Spleen (tissue), 11 donors: ENCODE measurements at regions not wholly inside any gene's neighbourhood (a gene's known extent, or its start where the extent isn't known, plus 50 kb on each side); places are given as distances from the start of the nearest gene placed in this dataset.

Experiments
- DNase-seq: peaks from one replicate; pipeline ENCODE4 v3.0.0-alpha.2; 2020
- H3K27ac ChIP-seq, 8 donors: fragments of 200-600 bp; sonication (generic) in 7 of 8; 1 replicate in 4 of 8; 2 replicates in 4 of 8; pipeline versions ENCODE4 v1.5.0 to v1.8.0; 2016 to 2021; ENCODE audit warnings: inconsistent platforms in 4 of 8, mild to moderate bottlenecking in 4 of 8, moderate library complexity in 1 of 8
- H3K27me3 ChIP-seq, 7 donors: fragments of 200-600 bp; sonication (generic) in 6 of 7; replicated peaks in 1 of 7; 1 replicate in 4 of 7; 2 replicates in 3 of 7; pipeline versions ENCODE4 v1.5.0 to v1.8.0; 2016 to 2021; ENCODE audit warnings: inconsistent platforms in 3 of 7, mild to moderate bottlenecking in 1 of 7
- H3K36me3 ChIP-seq, 6 donors: fragments of 200-600 bp; sonication (generic) in 5 of 6; 1 replicate in 4 of 6; 2 replicates in 2 of 6; pipeline versions ENCODE4 v1.5.0 to v1.8.0; 2016 to 2021; ENCODE audit warnings: inconsistent platforms in 2 of 6
- H3K4me1 ChIP-seq, 6 donors: fragments of 200-600 bp; sonication (generic) in 5 of 6; 1 replicate in 3 of 6; 2 replicates in 3 of 6; pipeline versions ENCODE4 v1.5.0 to v1.8.0; 2016 to 2021; ENCODE audit warnings: inconsistent platforms in 3 of 6
- H3K4me3 ChIP-seq, 8 donors: fragments of 200-600 bp; sonication (generic) in 7 of 8; 1 replicate in 4 of 8; 2 replicates in 4 of 8; pipeline versions ENCODE4 v1.5.0 to v1.8.0; 2016 to 2021; ENCODE audit warnings: inconsistent platforms in 4 of 8, mild to moderate bottlenecking in 4 of 8, moderate library complexity in 2 of 8
- H3K9me3 ChIP-seq, 8 donors: fragments of 200-600 bp; sonication (generic) in 7 of 8; 1 replicate in 4 of 8; 2 replicates in 4 of 8; pipeline versions ENCODE4 v1.5.0 to v1.8.0; 2016 to 2021; ENCODE audit warnings: inconsistent platforms in 4 of 8
- CTCF ChIP-seq, 11 experiments: fragments of 200-600 bp in 7 of 11; fragments of 450-650 bp in 4 of 11; sonication (generic) in 4 of 11; IDR thresholded peaks in 8 of 11; conservative IDR thresholded peaks in 3 of 11; 1 replicate in 7 of 11; 2 replicates in 4 of 11; pipeline versions ENCODE4 v1.4.0 to v1.8.0; 2016 to 2021; ENCODE audit warnings: antibody characterized with exemption in 11 of 11, inconsistent platforms in 4 of 11, mild to moderate bottlenecking in 1 of 11
- POLR2A ChIP-seq, 3 donors: fragments of 450-650 bp; IDR thresholded peaks; one replicate each; pipeline ENCODE4 v1.5.1; 2017; ENCODE audit warnings: antibody characterized with exemption in 3 of 3, mild to moderate bottlenecking in 1 of 3
- POLR2AphosphoS5 ChIP-seq, 3 donors: sonication (generic); formaldehyde crosslinking; IDR thresholded peaks; one replicate each; pipeline ENCODE4 v1.5.1; 2017; ENCODE audit warnings: antibody characterized with exemption in 3 of 3
- WGBS, 5 donors: extraction: QIAGEN DNeasy Blood & Tissue Kit in 3 of 5; methylation state at CpG; one replicate each; pipeline versions ENCODE4 v1.1.5 to v1.1.7; 2013 to 2018; 5-methylcytosine and 5-hydroxymethylcytosine counted together
- intact Hi-C: fragments of 100-400 bp; cut with DNase I; formaldehyde crosslinking; loops from one replicate; pipeline ENCODE4 v1.15.0; 2023; ENCODE audit warnings: low total_unique reads
- donor health status: healthy with polysubstance abuse.
- donor health status: DM: no; HTN: no; CAD: no; lungs with moderate emphysema.
- donor health status: DM: no; HTN: no; CAD: no.
- donor health status: Bipolar disorder and iron deficiency.
- donor health status: healthy.
- donor health status: DM: no; HTN: no; CAD: no.
- donor health status: DM: yes; HTN: yes; CAD: no.

GRCh38 chr11:80523057-80523456 lies 1082.2 kb upstream of the TENM4 start:
- Histone ChIP-seq H3K27ac (no peak overlapping the region), H3K27me3 (no peaks in the 10 kb centered on the region), H3K9me3 (peaks cover 0 to 14% (median 7%) of the 10 kb centered on the region in 8 donors), H3K4me3 (no peak overlapping the region), H3K36me3 (no peaks in the 10 kb centered on the region), H3K4me1 (no peaks in the 10 kb centered on the region)
- intact Hi-C loops = no loop called here
- WGBS, 5 donors = 76 to 89% (median 83%) methylated on average over 1 of the region's 1 CpG
- TF ChIP-seq POLR2A (IDR thresholded peaks at IDR 0.05) (no peak), CTCF (IDR thresholded peaks at IDR 0.05 in 8 of 11, conservative IDR thresholded peaks at IDR 0.05 in 3 of 11) (no peak), POLR2AphosphoS5 (IDR thresholded peaks at IDR 0.05) (no peak)
- DNase-seq = no peak

GRCh38 chr11:80521592-80521991 lies 1080.8 kb upstream of the TENM4 start:
- no peak overlapping the region for H3K27ac ChIP-seq
- H3K36me3 ChIP-seq = no peaks in the 10 kb centered on the region
- no peak for DNase-seq
- H3K27me3 ChIP-seq = no peaks in the 10 kb centered on the region
- intact Hi-C loops = no loop called here
- no peak for TF ChIP-seq POLR2AphosphoS5 (IDR thresholded peaks at IDR 0.05)
- no peaks in the 10 kb centered on the region for H3K4me1 ChIP-seq
- WGBS, 5 donors = 62 to 75% (median 64%) methylated on average over 3 of the region's 3 CpGs
- H3K9me3 ChIP-seq = peaks cover 0 to 23% (median 16%) of the 10 kb centered on the region in 8 donors
- no peak overlapping the region for H3K4me3 ChIP-seq

GRCh38 chr11:80520507-80520887 lies 1079.7 kb upstream of the TENM4 start:
- WGBS, 5 donors = 48 to 60% (median 55%) methylated on average over 2 of the region's 2 CpGs
- no peak overlapping the region for H3K4me3 ChIP-seq
- no peaks in the 10 kb centered on the region for H3K27me3 ChIP-seq
- no peak overlapping the region for H3K27ac ChIP-seq
- H3K9me3 ChIP-seq = peaks cover 0 to 23% (median 14%) of the 10 kb centered on the region in 8 donors
- TF ChIP-seq POLR2AphosphoS5 (IDR thresholded peaks at IDR 0.05) (no peak), POLR2A (IDR thresholded peaks at IDR 0.05) (no peak), CTCF (IDR thresholded peaks at IDR 0.05 in 8 of 11, conservative IDR thresholded peaks at IDR 0.05 in 3 of 11) (no peak)
- no peak for DNase-seq
- no peaks in the 10 kb centered on the region for H3K4me1 ChIP-seq
- intact Hi-C loops = no loop called here
- H3K36me3 ChIP-seq = no peaks in the 10 kb centered on the region

GRCh38 chr11:80519596-80520506 lies 1079.0 kb upstream of the TENM4 start:
- intact Hi-C loops = no loop called here
- H3K27me3 ChIP-seq = no peaks in the 10 kb centered on the region
- no peak overlapping the region for H3K27ac ChIP-seq
- H3K36me3 ChIP-seq = no peaks in the 10 kb centered on the region
- peaks cover 0 to 23% (median 13%) of the 10 kb centered on the region in 8 donors for H3K9me3 ChIP-seq
- DNase-seq = no peak
- WGBS, 5 donors = 62 to 69% (median 67%) methylated on average over 7 of the region's 7 CpGs
- no peaks in the 10 kb centered on the region for H3K4me1 ChIP-seq
- H3K4me3 ChIP-seq = no peak overlapping the region
- TF ChIP-seq POLR2AphosphoS5 (IDR thresholded peaks at IDR 0.05) (no peak), POLR2A (IDR thresholded peaks at IDR 0.05) (no peak), CTCF (IDR thresholded peaks at IDR 0.05 in 8 of 11, conservative IDR thresholded peaks at IDR 0.05 in 3 of 11) (no peak)
